ENCODE measurements at regions not wholly inside any gene's neighbourhood (a gene's known extent, or its start where the extent isn't known, plus 50 kb on each side); places are given as distances from the start of the nearest gene placed in this dataset.

DNA sequence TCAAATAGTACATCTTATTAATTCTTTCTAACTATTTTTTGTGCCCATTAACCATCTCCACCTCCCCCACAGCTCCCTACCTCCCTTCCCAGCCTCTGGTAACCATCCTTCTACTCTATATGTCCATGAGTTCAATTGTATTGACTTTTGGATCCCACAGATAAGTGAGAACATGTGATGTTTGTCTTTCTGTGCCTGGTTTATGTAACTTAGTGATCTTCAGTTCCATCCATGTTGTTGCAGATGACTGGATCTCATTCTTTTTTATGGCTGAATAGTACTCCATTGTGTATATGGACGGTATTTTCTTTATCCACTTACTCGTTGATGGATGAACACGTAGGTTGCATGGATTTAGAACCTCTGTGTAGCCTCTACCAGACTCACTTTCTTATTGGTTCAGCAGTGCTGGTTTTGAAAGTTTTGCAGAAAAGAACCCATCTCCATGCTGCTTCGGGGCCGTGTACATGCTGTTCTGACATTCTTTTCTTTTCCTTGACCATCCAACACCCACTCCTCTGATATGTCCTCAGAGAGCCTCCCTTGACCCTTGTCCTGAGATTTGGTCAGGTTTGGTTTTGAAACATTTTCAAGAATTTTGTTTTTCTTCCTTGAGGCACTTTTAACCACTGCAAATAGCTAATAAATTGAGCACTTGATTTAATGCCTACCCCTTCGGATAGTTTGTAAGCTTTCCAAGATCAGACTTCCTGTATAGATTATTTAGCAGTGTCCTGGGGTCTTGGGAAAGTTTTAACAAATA is 231.2 kb upstream of the ZFP64 start:
- Histone ChIP-seq H3K4me3 (ENCODE audit: low read depth in 1 of 2, low read length in 2 of 2) (no peak overlapping the region), H3K79me2 (ENCODE audit: insufficient read depth, low read length) (no peaks in the 10 kb centered on the region), H3K4me1 (ENCODE audit: insufficient read depth, low read length) (no peaks in the 10 kb centered on the region), H3K9ac (ENCODE audit: low read depth, low read length) (no peak overlapping the region), H2AFZ (ENCODE audit: low read depth, low read length) (no peak overlapping the region), H3K27me3 (ENCODE audit: insufficient read depth, low read length, poor library complexity) (no peaks in the 10 kb centered on the region), H3K4me2 (ENCODE audit: insufficient read depth, low read length) (no peak overlapping the region), H3K27ac (ENCODE audit: low read length) (no peak overlapping the region), H3K9me3 (ENCODE audit: insufficient read depth, low read length, severe bottlenecking) (no peaks in the 10 kb centered on the region), H3K36me3 (ENCODE audit: insufficient read depth, low read length) (no peaks in the 10 kb centered on the region), H4K20me1 (ENCODE audit: insufficient read depth, low read length) (peaks cover 15% of the 10 kb centered on the region)
- no peak for TF ChIP-seq EZH2 (IDR thresholded peaks at IDR 0.05; ENCODE audit: borderline replicate concordance, low read depth, low read length, severe bottlenecking)
- TF ChIP-seq, protein P1, sequence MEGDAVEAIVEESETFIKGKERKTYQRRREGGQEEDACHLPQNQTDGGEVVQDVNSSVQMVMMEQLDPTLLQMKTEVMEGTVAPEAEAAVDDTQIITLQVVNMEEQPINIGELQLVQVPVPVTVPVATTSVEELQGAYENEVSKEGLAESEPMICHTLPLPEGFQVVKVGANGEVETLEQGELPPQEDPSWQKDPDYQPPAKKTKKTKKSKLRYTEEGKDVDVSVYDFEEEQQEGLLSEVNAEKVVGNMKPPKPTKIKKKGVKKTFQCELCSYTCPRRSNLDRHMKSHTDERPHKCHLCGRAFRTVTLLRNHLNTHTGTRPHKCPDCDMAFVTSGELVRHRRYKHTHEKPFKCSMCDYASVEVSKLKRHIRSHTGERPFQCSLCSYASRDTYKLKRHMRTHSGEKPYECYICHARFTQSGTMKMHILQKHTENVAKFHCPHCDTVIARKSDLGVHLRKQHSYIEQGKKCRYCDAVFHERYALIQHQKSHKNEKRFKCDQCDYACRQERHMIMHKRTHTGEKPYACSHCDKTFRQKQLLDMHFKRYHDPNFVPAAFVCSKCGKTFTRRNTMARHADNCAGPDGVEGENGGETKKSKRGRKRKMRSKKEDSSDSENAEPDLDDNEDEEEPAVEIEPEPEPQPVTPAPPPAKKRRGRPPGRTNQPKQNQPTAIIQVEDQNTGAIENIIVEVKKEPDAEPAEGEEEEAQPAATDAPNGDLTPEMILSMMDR (IDR thresholded peaks at IDR 0.05; ENCODE audit: borderline replicate concordance, extremely low read depth, low read length, poor library complexity, severe bottlenecking): no peak
- DNase-seq (no peak), ATAC-seq (ENCODE audit: insufficient read depth, low read depth) (peak; percentile 35; the same call in 1 of the 3 replicates)

- no peak overlapping the region for H3K9ac ChIP-seq (ENCODE audit: low read depth, low read length)
- peaks cover 15% of the 10 kb centered on the region for H4K20me1 ChIP-seq (ENCODE audit: insufficient read depth, low read length)
- no peak overlapping the region for H3K27ac ChIP-seq (ENCODE audit: low read length)
- ATAC-seq (ENCODE audit: insufficient read depth, low read depth) (no peak), DNase-seq (no peak)
- no peaks in the 10 kb centered on the region for H3K9me3 ChIP-seq (ENCODE audit: insufficient read depth, low read length, severe bottlenecking)
- no peaks in the 10 kb centered on the region for H3K27me3 ChIP-seq (ENCODE audit: insufficient read depth, low read length, poor library complexity)
- H2AFZ ChIP-seq (ENCODE audit: low read depth, low read length): no peak overlapping the region
- no peaks in the 10 kb centered on the region for H3K4me1 ChIP-seq (ENCODE audit: insufficient read depth, low read length)
- H3K4me3 ChIP-seq (ENCODE audit: low read depth in 1 of 2, low read length in 2 of 2): no peak overlapping the region
- H3K4me2 ChIP-seq (ENCODE audit: insufficient read depth, low read length): no peak overlapping the region
- no peaks in the 10 kb centered on the region for H3K36me3 ChIP-seq (ENCODE audit: insufficient read depth, low read length)
- no peak for TF ChIP-seq EZH2 (IDR thresholded peaks at IDR 0.05; ENCODE audit: borderline replicate concordance, low read depth, low read length, severe bottlenecking)
- TF ChIP-seq, protein P1 (IDR thresholded peaks at IDR 0.05; ENCODE audit: borderline replicate concordance, extremely low read depth, low read length, poor library complexity, severe bottlenecking): no peak
- no peaks in the 10 kb centered on the region for H3K79me2 ChIP-seq (ENCODE audit: insufficient read depth, low read length)
These were observed 229.2 kb upstream of the ZFP64 start for GRCh38 chr20:52420805-52421204.

- Histone ChIP-seq H3K4me2 (ENCODE audit: insufficient read depth, low read length) (no peak overlapping the region), H3K9ac (ENCODE audit: low read depth, low read length) (no peak overlapping the region), H3K4me1 (ENCODE audit: insufficient read depth, low read length) (no peaks in the 10 kb centered on the region), H3K36me3 (ENCODE audit: insufficient read depth, low read length) (no peaks in the 10 kb centered on the region), H4K20me1 (ENCODE audit: insufficient read depth, low read length) (peaks cover 10% of the 10 kb centered on the region), H3K79me2 (ENCODE audit: insufficient read depth, low read length) (no peaks in the 10 kb centered on the region), H3K9me3 (ENCODE audit: insufficient read depth, low read length, severe bottlenecking) (no peaks in the 10 kb centered on the region), H3K27ac (ENCODE audit: low read length) (no peak overlapping the region), H2AFZ (ENCODE audit: low read depth, low read length) (no peak overlapping the region), H3K27me3 (ENCODE audit: insufficient read depth, low read length, poor library complexity) (no peaks in the 10 kb centered on the region), H3K4me3 (ENCODE audit: low read depth in 1 of 2, low read length in 2 of 2) (no peak overlapping the region)
- no peak for TF ChIP-seq EZH2 (IDR thresholded peaks at IDR 0.05; ENCODE audit: borderline replicate concordance, low read depth, low read length, severe bottlenecking)
- TF ChIP-seq, protein P1 (IDR thresholded peaks at IDR 0.05; ENCODE audit: borderline replicate concordance, extremely low read depth, low read length, poor library complexity, severe bottlenecking): no peak
- DNase-seq (no peak), ATAC-seq (ENCODE audit: insufficient read depth, low read depth) (no peak)
These were observed 227.6 kb upstream of the ZFP64 start for GRCh38 chr20:52419205-52419604.
